T-helper 1 cell treated with Interleukin-12 subunit alpha and Interleukin-12 subunit beta and Interleukin-4 antibody, amounts not matched to agents 30 ng/mL and 1 ng/mL, for 36 hours (primary cell): ENCODE measurements at regions not wholly inside any gene's neighbourhood (a gene's known extent, or its start where the extent isn't known, plus 50 kb on each side); places are given as distances from the start of the nearest gene placed in this dataset.

Experiments used
- intact Hi-C: fragments of 100-400 bp; cut with micrococcal nuclease; formaldehyde crosslinking; loops from one replicate; pipeline ENCODE4 v1.15.1; 2024

DNA sequence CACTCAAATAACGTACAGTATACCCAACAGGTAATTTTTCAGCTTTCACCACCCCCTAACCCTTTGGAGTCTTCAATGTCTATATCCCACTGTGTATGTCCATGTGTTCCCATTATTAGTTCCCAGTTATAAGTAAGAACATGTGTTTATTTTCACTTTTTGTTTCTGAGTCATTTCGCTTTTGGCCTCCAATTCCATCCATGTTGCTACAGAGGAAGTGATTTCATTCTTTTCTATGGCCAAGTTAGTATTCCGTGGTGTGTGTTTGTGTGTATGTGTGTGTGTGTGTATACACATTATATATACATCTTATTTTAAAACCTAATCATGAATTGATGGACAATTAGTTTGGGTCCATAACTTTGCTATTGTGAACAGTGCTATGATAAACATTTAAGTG, 464.4 kb downstream of the CMPK2 start:
- intact Hi-C loops, result no loop called here

GRCh38 chr2:6408057-6408456, 457.6 kb downstream of the CMPK2 start:
- intact Hi-C loops, result no loop called here

DNA sequence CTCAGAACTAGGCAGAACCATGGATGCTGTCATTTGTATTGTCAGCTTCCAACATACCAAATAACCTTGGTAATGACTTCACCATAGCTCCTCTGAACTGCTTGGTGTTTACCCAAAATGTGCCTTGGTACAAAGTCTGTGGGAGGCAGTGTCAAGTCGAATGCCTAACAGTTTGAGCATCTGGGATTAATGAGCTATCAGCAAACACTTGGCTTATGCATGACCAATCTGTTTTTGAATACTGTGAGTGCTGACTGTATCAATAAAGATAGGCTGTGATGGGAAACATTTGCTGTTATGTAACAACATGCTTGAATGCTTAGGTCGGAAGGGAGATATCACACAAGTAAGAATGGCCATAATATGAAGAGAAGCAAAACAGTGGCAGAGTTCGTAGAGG, 455.4 kb downstream of the CMPK2 start:
- intact Hi-C loops, result no loop called here

DNA sequence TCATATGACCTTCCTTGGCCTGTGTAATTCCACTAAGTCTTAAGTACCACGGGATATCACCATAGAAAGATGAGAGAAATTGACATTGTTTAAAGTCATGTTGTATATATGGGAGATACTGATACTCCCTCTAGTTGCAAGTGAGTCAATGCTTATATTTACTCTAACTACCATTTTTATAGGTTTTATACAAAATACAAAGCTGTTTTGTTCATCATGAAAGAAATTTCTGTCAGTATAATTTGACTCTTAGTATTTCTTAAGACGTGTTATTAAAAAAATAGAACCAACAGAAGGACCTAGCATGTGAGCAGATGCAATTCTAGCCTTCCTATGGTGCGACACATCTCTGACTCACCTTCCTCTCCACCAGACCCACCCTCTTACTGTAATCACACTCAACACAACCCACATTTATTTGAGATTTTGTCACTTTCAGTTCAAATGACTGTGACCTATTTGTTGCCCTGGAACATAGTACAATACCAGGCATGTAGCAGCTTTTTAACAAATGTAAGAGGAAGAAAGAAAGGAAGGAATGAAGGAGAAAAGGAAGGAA, 453.1 kb downstream of the CMPK2 start:
- intact Hi-C loops, result no loop called here

- intact Hi-C loops, result no loop called here
These were observed 448.7 kb downstream of the CMPK2 start for GRCh38 chr2:6417050-6417449.

DNA sequence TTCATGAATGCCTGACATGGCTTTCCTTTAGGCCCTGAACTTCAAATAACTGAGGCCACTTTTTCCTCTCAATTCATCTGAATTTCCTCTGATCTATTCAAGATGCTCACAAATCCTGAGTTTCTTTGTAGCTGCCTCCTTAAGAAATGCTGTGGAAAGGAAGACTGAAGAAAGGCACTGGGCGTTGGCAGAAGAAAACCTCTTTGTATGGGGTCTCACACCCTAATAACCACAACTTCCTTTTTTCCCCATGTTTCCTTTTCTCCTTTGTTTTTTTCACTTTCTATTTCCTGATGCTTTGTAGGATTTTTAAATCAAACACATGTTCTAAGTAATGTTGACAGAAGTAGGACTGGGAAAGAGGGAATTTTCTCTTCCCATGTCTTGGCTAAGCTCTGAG, 447.4 kb downstream of the CMPK2 start:
- intact Hi-C loops, result no loop called here

DNA sequence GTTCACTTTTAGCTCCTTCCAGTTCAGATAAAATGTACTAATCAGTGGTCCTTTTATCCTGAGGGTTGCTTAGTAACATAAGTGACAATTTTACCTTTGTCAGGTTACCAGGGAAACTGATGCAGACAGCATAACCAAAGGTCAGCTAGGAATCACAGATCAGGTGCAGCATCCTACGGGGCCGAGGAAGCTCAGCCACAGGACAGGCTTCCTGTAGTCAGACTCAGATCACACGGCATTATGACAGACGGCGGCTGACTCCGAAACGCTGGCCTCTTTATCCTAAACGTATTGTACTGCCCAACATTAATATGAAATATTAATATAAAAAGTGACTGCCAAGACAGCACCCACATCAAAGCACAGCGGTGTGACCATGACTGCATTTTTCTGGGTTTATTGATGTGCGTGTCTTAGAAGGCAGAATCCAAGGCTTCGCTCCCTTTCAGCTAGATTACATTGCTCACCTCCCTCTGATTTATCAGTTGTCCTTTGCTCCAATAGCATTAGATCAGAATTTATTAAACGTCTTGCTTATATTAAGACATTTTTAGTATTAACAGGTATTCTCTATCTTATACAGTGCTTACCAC, 444.5 kb downstream of the CMPK2 start:
- intact Hi-C loops, result no loop called here

DNA sequence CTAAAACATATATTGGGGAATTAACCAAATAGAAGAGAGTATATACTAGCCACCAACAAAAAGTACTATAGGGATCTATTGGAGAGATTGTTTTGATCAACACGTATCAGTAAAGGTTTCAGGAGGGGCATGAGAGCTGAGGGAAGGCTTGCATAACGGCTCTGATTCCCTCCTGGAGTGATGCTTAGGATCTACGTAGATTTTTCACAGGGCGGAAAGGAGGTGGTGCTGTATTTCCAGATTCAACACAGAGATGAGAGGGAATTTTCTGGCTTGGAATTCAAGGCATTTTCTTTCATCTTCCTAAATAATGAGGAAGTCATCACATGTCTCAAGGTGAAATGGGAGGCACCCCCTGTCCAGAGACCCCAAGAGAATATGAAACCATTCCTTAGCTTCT, 443.8 kb downstream of the CMPK2 start:
- intact Hi-C loops, result no loop called here

DNA sequence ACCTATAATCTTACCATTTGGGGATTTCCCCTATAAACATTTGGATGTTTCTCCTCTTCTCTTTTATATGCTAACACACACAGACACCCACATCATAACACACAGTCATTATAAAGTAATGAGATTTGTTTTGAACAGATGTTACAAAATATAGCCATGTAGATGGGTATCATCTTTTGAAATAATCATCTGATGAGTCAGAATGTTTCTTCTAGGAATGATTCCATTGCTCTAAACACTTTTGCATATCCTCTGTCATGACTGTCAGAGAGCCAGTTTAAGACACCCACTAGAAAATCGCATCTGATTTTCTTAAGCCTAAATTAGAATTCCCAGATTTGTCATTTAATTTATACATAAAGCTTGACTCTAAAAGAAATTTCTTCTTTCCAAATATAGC, 442.6 kb downstream of the CMPK2 start:
- intact Hi-C loops, result no loop called here

DNA sequence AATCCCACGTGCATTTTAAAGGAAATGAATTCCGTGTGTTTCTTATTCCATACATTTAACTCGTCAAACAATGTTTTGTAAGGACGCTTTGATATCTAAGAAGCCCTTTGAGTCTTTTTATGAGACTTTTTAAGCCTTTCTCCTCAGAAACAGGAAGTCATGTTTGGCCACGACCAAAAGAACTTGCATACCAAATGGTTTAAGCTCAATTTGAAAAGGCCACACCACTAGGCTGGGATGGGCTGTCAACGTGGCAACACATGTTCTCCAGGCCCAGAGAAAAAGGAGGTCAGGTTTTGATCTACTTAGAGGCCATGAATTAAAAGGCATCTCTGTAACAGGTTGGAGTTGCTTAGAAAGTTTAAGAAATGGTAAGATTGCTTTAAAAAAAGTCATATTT, 441.8 kb downstream of the CMPK2 start:
- intact Hi-C loops, result no loop called here

- intact Hi-C loops, result no loop called here
These were observed 440.7 kb downstream of the CMPK2 start for GRCh38 chr2:6425032-6425431.

GRCh38 chr2:6429210-6429986, 436.3 kb downstream of the CMPK2 start:
- intact Hi-C loops, result no loop called here

- intact Hi-C loops, result no loop called here
These were observed 431.3 kb downstream of the CMPK2 start for GRCh38 chr2:6434438-6434837.

- intact Hi-C loops, result no loop called here
These were observed 423.9 kb downstream of the CMPK2 start for GRCh38 chr2:6441800-6442199.

GRCh38 chr2:6442252-6442985, 423.3 kb downstream of the CMPK2 start:
- intact Hi-C loops, result no loop called here

- intact Hi-C loops, result no loop called here
These were observed 422.5 kb downstream of the CMPK2 start for GRCh38 chr2:6443061-6443823.

GRCh38 chr2:6444514-6444913, 421.2 kb downstream of the CMPK2 start:
- intact Hi-C loops, result no loop called here

DNA sequence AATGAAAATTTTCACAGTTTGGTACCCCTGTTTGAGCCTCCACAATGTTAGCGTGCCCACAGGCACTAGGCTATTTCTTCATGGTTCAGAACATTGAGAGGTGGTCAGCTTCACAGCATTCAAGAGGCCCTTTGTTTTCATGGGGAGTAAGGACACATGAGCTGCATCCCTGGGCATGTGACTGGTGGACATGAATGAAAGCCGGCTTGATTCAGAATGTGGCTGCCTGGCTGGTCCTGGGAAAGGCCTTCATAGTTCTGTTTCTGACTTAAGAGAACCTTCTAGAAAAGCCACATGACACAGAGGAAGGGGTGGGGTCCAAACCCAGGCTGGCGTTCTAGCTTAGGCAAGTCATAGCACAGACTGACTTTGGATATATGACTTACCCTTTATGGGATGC, 420.6 kb downstream of the CMPK2 start:
- intact Hi-C loops, result no loop called here

DNA sequence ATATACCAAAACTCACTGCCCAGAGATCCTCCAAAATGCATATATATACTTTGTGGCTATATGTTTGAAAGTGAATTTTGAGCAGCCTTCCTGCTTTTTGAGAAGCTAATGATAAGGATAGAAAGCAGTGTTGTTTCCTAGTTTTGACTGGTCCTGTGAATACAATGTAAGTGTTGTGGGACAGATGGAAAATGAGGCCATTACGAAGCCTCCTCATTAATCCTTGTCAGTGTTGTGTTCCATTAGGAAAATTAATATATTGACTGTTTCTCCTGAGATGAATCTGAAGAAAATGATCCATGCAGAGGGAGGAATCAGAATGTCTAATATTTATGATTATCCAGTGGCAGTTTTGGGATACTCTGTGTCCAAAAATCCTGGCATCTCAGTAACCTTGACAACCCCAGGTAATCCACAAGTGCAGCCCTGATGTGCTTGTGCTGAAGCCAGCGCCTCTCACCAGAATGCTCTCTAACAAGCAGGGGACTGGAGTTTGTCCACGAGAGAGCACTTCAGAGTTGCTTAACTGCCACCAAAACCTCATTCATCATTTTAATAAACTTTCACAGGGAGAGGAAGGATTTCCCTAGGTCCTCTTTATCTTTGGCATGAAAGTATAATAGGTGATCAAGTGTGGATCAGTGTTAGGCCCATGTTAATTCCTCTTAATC, 418.6 kb downstream of the CMPK2 start:
- intact Hi-C loops, result no loop called here

DNA sequence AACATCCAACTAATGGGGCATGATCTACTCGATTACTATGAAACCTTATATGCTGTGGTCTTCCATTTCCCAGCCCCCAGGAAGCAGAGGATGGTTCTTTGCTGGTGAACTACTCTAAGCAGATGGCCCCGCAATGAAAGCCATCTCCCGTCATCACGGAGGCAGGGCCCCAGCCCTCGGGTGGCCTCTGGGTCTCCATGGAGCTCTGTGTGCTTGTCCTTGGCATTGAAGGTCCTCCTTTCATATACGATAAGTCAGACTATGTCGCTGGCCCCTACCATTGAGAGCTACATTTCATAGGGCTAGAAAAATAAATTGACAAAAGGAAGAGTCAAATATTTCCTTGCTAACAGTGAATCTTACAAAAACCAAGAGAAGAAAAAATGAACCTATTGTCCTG, 416.8 kb downstream of the CMPK2 start:
- intact Hi-C loops, result no loop called here

GRCh38 chr2:6449343-6449742, 416.4 kb downstream of the CMPK2 start:
- intact Hi-C loops, result no loop called here
